Astrocyte (in vitro differentiated cells and primary cell): ENCODE measurements at regions not wholly inside any gene's neighbourhood (a gene's known extent, or its start where the extent isn't known, plus 50 kb on each side); places are given as distances from the start of the nearest gene placed in this dataset.

Experiments
- DNase-seq: peaks from one replicate; pipeline ENCODE4 v3.0.0-alpha.2; 2010; ENCODE audit warnings: low read depth
- FAIRE-seq: peaks from 2 replicates; lab custom pipeline; 2011; peaks lifted over from hg19 to GRCh38; lab: Jason Lieb, UNC
- H2AFZ ChIP-seq: 2 replicates; pipeline ENCODE4 v1.6.0; 2012; ENCODE audit warnings: low read depth, low read length, inconsistent platforms
- H3K27ac ChIP-seq: 2 replicates; pipeline ENCODE4 v1.5.1; 2011; ENCODE audit warnings: low read depth, low read length, inconsistent platforms
- H3K27me3 ChIP-seq: 2 replicates; pipeline ENCODE4 v1.6.0; 2011; ENCODE audit warnings: low read length, inconsistent platforms; ENCODE audit not compliant: insufficient read depth
- H3K36me3 ChIP-seq: 2 replicates; pipeline ENCODE4 v1.5.1; 2011; ENCODE audit warnings: low read length, inconsistent platforms; ENCODE audit not compliant: insufficient read depth
- H3K4me1 ChIP-seq: 2 replicates; pipeline ENCODE4 v1.5.1; 2011; ENCODE audit warnings: low read length, inconsistent platforms; ENCODE audit not compliant: insufficient read depth
- H3K4me2 ChIP-seq: 2 replicates; pipeline ENCODE4 v1.6.0; 2012; ENCODE audit warnings: low read length, inconsistent platforms
- H3K4me3 ChIP-seq: 2 replicates; pipeline ENCODE4 v1.5.1; 2011; ENCODE audit warnings: low read depth, mild to moderate bottlenecking, low read length, inconsistent platforms; ENCODE audit not compliant: insufficient read depth
- H3K79me2 ChIP-seq: 2 replicates; pipeline ENCODE4 v1.6.0; 2012; ENCODE audit warnings: mild to moderate bottlenecking, low read length, inconsistent platforms; ENCODE audit not compliant: insufficient read depth
- H3K9ac ChIP-seq: 2 replicates; pipeline ENCODE4 v1.6.0; 2012; ENCODE audit warnings: mild to moderate bottlenecking, low read length, inconsistent platforms
- H3K9me3 ChIP-seq: 2 replicates; pipeline ENCODE4 v1.5.1; 2012; ENCODE audit warnings: low read depth, mild to moderate bottlenecking, low read length, inconsistent platforms; ENCODE audit not compliant: insufficient read depth
- H4K20me1 ChIP-seq: 2 replicates; pipeline ENCODE4 v1.6.0; 2012; ENCODE audit warnings: low read length, inconsistent platforms; ENCODE audit not compliant: insufficient read depth
- H3K27ac Mint-ChIP-seq: one replicate; pipeline ENCODE4 v1.8.0; 2021; ENCODE audit warnings: mild to moderate bottlenecking, mixed read lengths; ENCODE audit not compliant: unreplicated experiment
- H3K27me3 Mint-ChIP-seq: one replicate; pipeline ENCODE4 v1.8.0; 2021; ENCODE audit warnings: low read depth, mixed read lengths; ENCODE audit not compliant: unreplicated experiment
- H3K36me3 Mint-ChIP-seq: one replicate; pipeline ENCODE4 v1.8.0; 2021; ENCODE audit warnings: low read depth, mixed read lengths; ENCODE audit not compliant: unreplicated experiment
- H3K4me1 Mint-ChIP-seq: one replicate; pipeline ENCODE4 v1.8.0; 2021; ENCODE audit warnings: low read depth, mixed read lengths; ENCODE audit not compliant: unreplicated experiment
- H3K4me3 Mint-ChIP-seq: one replicate; pipeline ENCODE4 v1.8.0; 2021; ENCODE audit warnings: mild to moderate bottlenecking, moderate library complexity, mixed read lengths; ENCODE audit not compliant: unreplicated experiment
- H3K9me3 Mint-ChIP-seq: one replicate; pipeline ENCODE4 v1.8.0; 2021; ENCODE audit warnings: mild to moderate bottlenecking, mixed read lengths; ENCODE audit not compliant: unreplicated experiment
- CTCF ChIP-seq: IDR thresholded peaks from 2 replicates; pipeline ENCODE4 v1.5.1; 2011; ENCODE audit warnings: low read depth, mild to moderate bottlenecking, inconsistent platforms, low read length, moderate library complexity; ENCODE audit not compliant: insufficient read depth
- EZH2 ChIP-seq: IDR thresholded peaks from 2 replicates; pipeline ENCODE4 v1.6.1; 2012; ENCODE audit warnings: mild to moderate bottlenecking, low read length, inconsistent platforms; ENCODE audit not compliant: insufficient read depth

DNA sequence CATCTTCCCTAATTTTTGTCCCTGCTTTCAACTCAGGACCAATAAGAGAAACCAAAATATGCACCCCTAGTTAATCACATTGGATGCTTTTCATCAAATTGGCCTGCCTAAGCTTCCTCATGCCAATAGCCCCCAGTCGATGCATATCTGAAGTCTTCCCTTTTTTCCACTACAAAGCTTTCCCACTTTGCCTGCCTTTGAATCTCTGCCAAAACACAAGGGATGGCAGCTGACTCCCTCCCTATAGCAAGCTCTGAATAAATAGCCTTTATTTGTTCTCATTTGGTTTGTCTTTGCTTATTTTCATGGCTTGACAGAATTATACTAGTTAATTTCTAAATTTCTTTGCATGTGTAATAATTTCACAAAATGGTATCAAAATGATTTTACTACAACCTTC is 621.2 kb downstream of the MBD2 start:
- no peak overlapping the region for H3K9ac ChIP-seq
- no peaks in the 10 kb centered on the region for H3K9me3 Mint-ChIP-seq
- no peak overlapping the region for H3K27ac ChIP-seq
- no peaks in the 10 kb centered on the region for H4K20me1 ChIP-seq
- DNase-seq (no peak), FAIRE-seq (no peak)
- H3K27me3 ChIP-seq = no peaks in the 10 kb centered on the region
- H3K27ac Mint-ChIP-seq = no peak overlapping the region
- H3K4me2 ChIP-seq = no peak overlapping the region
- H3K27me3 Mint-ChIP-seq = no peaks in the 10 kb centered on the region
- no peaks in the 10 kb centered on the region for H3K36me3 ChIP-seq
- no peak overlapping the region for H3K4me3 Mint-ChIP-seq
- no peak for TF ChIP-seq EZH2
- TF ChIP-seq CTCF = no peak
- H3K4me1 Mint-ChIP-seq = no peaks in the 10 kb centered on the region
- H3K9me3 ChIP-seq = peaks cover 3% of the 10 kb centered on the region
- H3K79me2 ChIP-seq = no peaks in the 10 kb centered on the region
- no peak overlapping the region for H3K4me3 ChIP-seq
- no peaks in the 10 kb centered on the region for H3K36me3 Mint-ChIP-seq
- H2AFZ ChIP-seq = no peak overlapping the region
- H3K4me1 ChIP-seq = no peaks in the 10 kb centered on the region

GRCh38 chr18:53601344-53601743 is 623.1 kb downstream of the MBD2 start:
- Histone ChIP-seq H3K4me1 (no peaks in the 10 kb centered on the region), H3K9me3 (peaks cover 3% of the 10 kb centered on the region), H3K4me2 (no peak overlapping the region), H2AFZ (no peak overlapping the region), H3K79me2 (no peaks in the 10 kb centered on the region), H4K20me1 (no peaks in the 10 kb centered on the region), H3K36me3 (no peaks in the 10 kb centered on the region), H3K27ac (no peak overlapping the region), H3K9ac (no peak overlapping the region), H3K27me3 (no peaks in the 10 kb centered on the region), H3K4me3 (no peak overlapping the region)
- H3K27ac Mint-ChIP-seq = no peak overlapping the region
- TF ChIP-seq EZH2 = no peak
- TF ChIP-seq CTCF = no peak
- H3K27me3 Mint-ChIP-seq = no peaks in the 10 kb centered on the region
- H3K36me3 Mint-ChIP-seq = no peaks in the 10 kb centered on the region
- no peak overlapping the region for H3K4me3 Mint-ChIP-seq
- FAIRE-seq (no peak), DNase-seq (no peak)
- H3K4me1 Mint-ChIP-seq = no peaks in the 10 kb centered on the region
- no peaks in the 10 kb centered on the region for H3K9me3 Mint-ChIP-seq

GRCh38 chr18:53586923-53587322 is 637.5 kb downstream of the MBD2 start:
- no peak overlapping the region for H3K4me3 Mint-ChIP-seq
- Histone ChIP-seq H3K79me2 (no peaks in the 10 kb centered on the region), H4K20me1 (no peaks in the 10 kb centered on the region), H3K4me1 (no peaks in the 10 kb centered on the region), H3K4me2 (no peak overlapping the region), H3K9ac (no peak overlapping the region), H3K36me3 (no peaks in the 10 kb centered on the region), H3K27ac (no peak overlapping the region), H3K4me3 (no peak overlapping the region), H2AFZ (no peak overlapping the region), H3K27me3 (no peaks in the 10 kb centered on the region), H3K9me3 (no peaks in the 10 kb centered on the region)
- FAIRE-seq (no peak), DNase-seq (no peak)
- no peak overlapping the region for H3K27ac Mint-ChIP-seq
- no peaks in the 10 kb centered on the region for H3K27me3 Mint-ChIP-seq
- no peaks in the 10 kb centered on the region for H3K36me3 Mint-ChIP-seq
- no peaks in the 10 kb centered on the region for H3K9me3 Mint-ChIP-seq
- no peak for TF ChIP-seq EZH2
- H3K4me1 Mint-ChIP-seq = no peaks in the 10 kb centered on the region
